DOHH2 (cell line): ENCODE measurements at regions not wholly inside any gene's neighbourhood (a gene's known extent, or its start where the extent isn't known, plus 50 kb on each side); places are given as distances from the start of the nearest gene placed in this dataset.

Experiments used
- H3F3A ChIP-seq: fragments of 200-600 bp; sonication (generic), shearing (Covaris generic); 2 replicates; pipeline ENCODE4 v1.6.0; 2016; ENCODE audit warnings: antibody characterized with exemption, mild to moderate bottlenecking; ENCODE audit not compliant: control insufficient read depth, insufficient read depth
- H3K27ac ChIP-seq: fragments of 200-600 bp; sonication (generic); 2 replicates; pipeline ENCODE4 v1.5.1; 2014; ENCODE audit warnings: low read depth, mild to moderate bottlenecking, low read length, moderate library complexity
- H3K27me3 ChIP-seq: fragments of 200-600 bp; sonication (generic); 2 replicates; pipeline ENCODE4 v1.6.1; 2014; ENCODE audit warnings: mild to moderate bottlenecking, low read length, mixed read lengths; ENCODE audit not compliant: control insufficient read depth
- H3K36me3 ChIP-seq: fragments of 200-600 bp; sonication (generic); 2 replicates; pipeline ENCODE4 v1.6.1; 2014; ENCODE audit warnings: mild to moderate bottlenecking, low read length, moderate library complexity, mixed read lengths; ENCODE audit not compliant: control insufficient read depth
- H3K4me1 ChIP-seq: fragments of 200-600 bp; sonication (generic); 2 replicates; pipeline ENCODE4 v1.6.1; 2014; ENCODE audit warnings: mild to moderate bottlenecking, low read length, mixed read lengths; ENCODE audit not compliant: control insufficient read depth
- H3K4me2 ChIP-seq: fragments of 200-600 bp; sonication (generic); 2 replicates; pipeline ENCODE4 v1.6.0; 2014; ENCODE audit warnings: mild to moderate bottlenecking, low read length, moderate library complexity
- H3K4me3 ChIP-seq: fragments of 200-600 bp; sonication (generic); 2 replicates; pipeline ENCODE4 v1.5.1; 2014; ENCODE audit warnings: mild to moderate bottlenecking, low read length, mixed read lengths
- H3K79me2 ChIP-seq: fragments of 200-600 bp; sonication (generic); 2 replicates; pipeline ENCODE4 v1.6.1; 2014; ENCODE audit warnings: mild to moderate bottlenecking, low read length, mixed read lengths; ENCODE audit not compliant: control insufficient read depth
- H3K9me2 ChIP-seq: fragments of 200-600 bp; sonication (generic); replicated peaks from 2 replicates; pipeline ENCODE4 v1.6.1; 2014; ENCODE audit warnings: mild to moderate bottlenecking, low read length, mixed read lengths; ENCODE audit not compliant: control insufficient read depth
- H3K9me3 ChIP-seq: fragments of 200-600 bp; sonication (generic); 2 replicates; pipeline ENCODE4 v1.6.1; 2014; ENCODE audit warnings: antibody characterized with exemption, low read length, mixed read lengths; ENCODE audit not compliant: control insufficient read depth, insufficient read depth
- H4K20me1 ChIP-seq: fragments of 200-600 bp; sonication (generic); 2 replicates; pipeline ENCODE4 v1.6.0; 2014; ENCODE audit warnings: low read depth, mild to moderate bottlenecking, antibody characterized with exemption, low read length, moderate library complexity; ENCODE audit not compliant: control insufficient read depth, insufficient read depth
- EZH2phosphoT487 ChIP-seq: fragments of 200-600 bp; sonication (generic); IDR thresholded peaks from 2 replicates; pipeline ENCODE4 v1.6.1; 2017; ENCODE audit warnings: borderline replicate concordance, mild to moderate bottlenecking, antibody characterized with exemption, low read length, moderate library complexity, mixed read lengths
- TF ChIP-seq, protein P1 (sequence below): fragments of 200-600 bp; sonication (generic); IDR thresholded peaks from one replicate; pipeline ENCODE4 v1.5.1; 2014; ENCODE audit warnings: antibody characterized with exemption, mild to moderate bottlenecking, low read depth, low read length; ENCODE audit not compliant: poor library complexity, severe bottlenecking

GRCh38 chr14:98748966-98749365, 523.0 kb downstream of the BCL11B start:
- H4K20me1 ChIP-seq = no peaks in the 10 kb centered on the region
- no peaks in the 10 kb centered on the region for H3K79me2 ChIP-seq
- H3K4me2 ChIP-seq = no peak overlapping the region
- no peaks in the 10 kb centered on the region for H3K9me2 ChIP-seq
- TF ChIP-seq EZH2phosphoT487 = no peak
- TF ChIP-seq, protein P1, sequence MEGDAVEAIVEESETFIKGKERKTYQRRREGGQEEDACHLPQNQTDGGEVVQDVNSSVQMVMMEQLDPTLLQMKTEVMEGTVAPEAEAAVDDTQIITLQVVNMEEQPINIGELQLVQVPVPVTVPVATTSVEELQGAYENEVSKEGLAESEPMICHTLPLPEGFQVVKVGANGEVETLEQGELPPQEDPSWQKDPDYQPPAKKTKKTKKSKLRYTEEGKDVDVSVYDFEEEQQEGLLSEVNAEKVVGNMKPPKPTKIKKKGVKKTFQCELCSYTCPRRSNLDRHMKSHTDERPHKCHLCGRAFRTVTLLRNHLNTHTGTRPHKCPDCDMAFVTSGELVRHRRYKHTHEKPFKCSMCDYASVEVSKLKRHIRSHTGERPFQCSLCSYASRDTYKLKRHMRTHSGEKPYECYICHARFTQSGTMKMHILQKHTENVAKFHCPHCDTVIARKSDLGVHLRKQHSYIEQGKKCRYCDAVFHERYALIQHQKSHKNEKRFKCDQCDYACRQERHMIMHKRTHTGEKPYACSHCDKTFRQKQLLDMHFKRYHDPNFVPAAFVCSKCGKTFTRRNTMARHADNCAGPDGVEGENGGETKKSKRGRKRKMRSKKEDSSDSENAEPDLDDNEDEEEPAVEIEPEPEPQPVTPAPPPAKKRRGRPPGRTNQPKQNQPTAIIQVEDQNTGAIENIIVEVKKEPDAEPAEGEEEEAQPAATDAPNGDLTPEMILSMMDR = no peak
- H3K4me1 ChIP-seq = no peaks in the 10 kb centered on the region
- no peaks in the 10 kb centered on the region for H3K36me3 ChIP-seq
- no peaks in the 10 kb centered on the region for H3K27me3 ChIP-seq
- H3K9me3 ChIP-seq = no peaks in the 10 kb centered on the region
- no peak overlapping the region for H3K27ac ChIP-seq
- H3F3A ChIP-seq = no peaks in the 10 kb centered on the region
- no peak overlapping the region for H3K4me3 ChIP-seq

DNA sequence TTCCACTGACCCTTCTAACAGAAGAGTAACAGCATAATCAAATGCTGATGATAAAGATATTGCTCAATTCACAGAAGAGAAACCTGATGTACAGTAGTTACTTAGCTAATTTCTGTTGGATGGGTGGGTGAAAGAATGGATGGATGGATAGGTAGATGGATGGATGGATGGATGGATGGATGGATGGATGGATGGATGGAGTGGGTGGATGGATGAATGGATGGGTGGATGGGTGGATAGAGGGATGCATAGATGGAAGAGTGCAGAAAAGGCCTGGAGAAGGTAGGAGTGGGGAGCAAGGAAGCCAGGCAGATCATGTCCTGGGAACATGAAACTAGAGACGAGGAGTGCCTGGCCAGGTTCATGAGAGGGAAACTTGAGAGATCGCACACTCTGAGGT, 520.9 kb downstream of the BCL11B start:
- Histone ChIP-seq H3K4me2 (no peak overlapping the region), H3K9me2 (no peaks in the 10 kb centered on the region), H3F3A (no peaks in the 10 kb centered on the region), H4K20me1 (no peaks in the 10 kb centered on the region), H3K27me3 (no peaks in the 10 kb centered on the region), H3K79me2 (no peaks in the 10 kb centered on the region), H3K4me3 (no peak overlapping the region), H3K36me3 (no peaks in the 10 kb centered on the region), H3K4me1 (no peaks in the 10 kb centered on the region), H3K27ac (no peak overlapping the region), H3K9me3 (peaks cover 4% of the 10 kb centered on the region)
- TF ChIP-seq EZH2phosphoT487 = no peak
- TF ChIP-seq, protein P1 = no peak

GRCh38 chr14:98752660-98753059, 519.3 kb downstream of the BCL11B start:
- Histone ChIP-seq H3K27me3 (no peaks in the 10 kb centered on the region), H3K36me3 (no peaks in the 10 kb centered on the region), H3K79me2 (no peaks in the 10 kb centered on the region), H3K9me3 (peaks cover 4% of the 10 kb centered on the region), H3K4me2 (no peak overlapping the region), H3K9me2 (no peaks in the 10 kb centered on the region), H3K4me3 (no peak overlapping the region), H3F3A (no peaks in the 10 kb centered on the region), H3K27ac (no peak overlapping the region), H3K4me1 (no peaks in the 10 kb centered on the region), H4K20me1 (no peaks in the 10 kb centered on the region)
- TF ChIP-seq, protein P1 = no peak
- no peak for TF ChIP-seq EZH2phosphoT487
